K562 (cell line): ENCODE measurements at regions not wholly inside any gene's neighbourhood (a gene's known extent, or its start where the extent isn't known, plus 50 kb on each side); places are given as distances from the start of the nearest gene placed in this dataset.

ENCODE experiments used
- ATAC-seq: fragments of 200-7000 bp; cut with Tn5 transposase; 3 replicates; pipeline ENCODE4 v1.9.1; 2020; ENCODE audit warnings: moderate library complexity
- BruUV-seq: library from RNA; stranded (reverse); fragments of 400-500 nt; replicated peaks from 2 replicates; lab custom pipeline; 2021; lab: Mats Ljungman, UMichigan
- CTCF ChIA-PET: fragments of 300-600 bp; formaldehyde crosslinking; extraction: SDS; loops from one replicate; lab custom pipeline; 2021; ENCODE audit warnings: low intra/inter-chr PET ratio; lab: Yijun Ruan, JAX
- POLR2A ChIA-PET: fragments of 300-600, 350-650 bp; sonication (Branson Sonifier 250); formaldehyde crosslinking; extraction: SDS; loops from one replicate; lab custom pipeline; 2021; ENCODE audit warnings: antibody characterized with exemption, inconsistent platforms; lab: Yijun Ruan, JAX
- DNase-seq, 4 experiments: peaks; one replicate each; pipeline versions ENCODE4 v3.0.0 to v3.0.0-alpha.2; 2011 to 2018; ENCODE audit warnings: low spot score in 3 of 4, mixed read lengths in 3 of 4; ENCODE audit errors: extremely low read depth in 1 of 4
- FAIRE-seq: peaks from 2 replicates; lab custom pipeline; 2011; peaks lifted over from hg19 to GRCh38; lab: Jason Lieb, UNC
- H2AFZ ChIP-seq: 2 replicates; pipeline ENCODE4 v1.6.0; 2011; ENCODE audit warnings: low read depth, low read length, control low read depth, inconsistent platforms
- H3K27ac ChIP-seq: fragments of 200-600 bp; 3 replicates; pipeline ENCODE4 v1.8.0; 2011; ENCODE audit warnings: low read depth, mild to moderate bottlenecking, control low read depth, inconsistent platforms, low read length, moderate library complexity, mixed read lengths; ENCODE audit errors: extremely low read depth
- H3K27me3 ChIP-seq, 2 experiments: fragments of 300-600 bp in 1 of 2; 2 replicates in 1 of 2; 3 replicates in 1 of 2; pipeline versions ENCODE4 v1.6.0 to v1.8.0; 2011; ENCODE audit warnings: inconsistent platforms in 2 of 2, low read length in 2 of 2, mild to moderate bottlenecking in 1 of 2, mixed read lengths in 1 of 2, moderate library complexity in 1 of 2; ENCODE audit not compliant: control insufficient read depth in 2 of 2, insufficient read depth in 2 of 2
- H3K36me3 ChIP-seq: fragments of 300-600 bp; 3 replicates; pipeline ENCODE4 v1.8.0; 2011; ENCODE audit warnings: mild to moderate bottlenecking, low read length, inconsistent platforms; ENCODE audit not compliant: control insufficient read depth, insufficient read depth
- H3K4me1 ChIP-seq, 2 experiments: fragments of 200-600 bp in 1 of 2; replicated peaks in 1 of 2; 2 replicates in 1 of 2; 3 replicates in 1 of 2; pipeline versions ENCODE4 v1.5.1 to v1.8.0; 2011; ENCODE audit warnings: inconsistent platforms in 2 of 2, low read length in 2 of 2, mild to moderate bottlenecking in 1 of 2, mixed read lengths in 1 of 2, moderate library complexity in 1 of 2; ENCODE audit not compliant: control insufficient read depth in 2 of 2, insufficient read depth in 2 of 2
- H3K4me2 ChIP-seq: 2 replicates; pipeline ENCODE4 v1.6.1; 2011; ENCODE audit warnings: low read length, control low read depth, inconsistent platforms, mixed read lengths; ENCODE audit not compliant: insufficient read depth
- H3K4me3 ChIP-seq: fragments of 200-600 bp; sonication (generic), shearing (Covaris generic); 2 replicates; pipeline ENCODE4 v1.5.1; 2016; ENCODE audit warnings: control low read depth, inconsistent platforms
- H3K79me2 ChIP-seq: fragments of 200-600 bp; 3 replicates; pipeline ENCODE4 v1.8.0; 2011; ENCODE audit warnings: low read length, inconsistent platforms; ENCODE audit not compliant: control insufficient read depth, insufficient read depth
- H3K9ac ChIP-seq, 2 experiments: 2 replicates each; pipeline versions ENCODE4 v1.6.0 to v1.6.1; 2011; ENCODE audit warnings: low read depth in 2 of 2, low read length in 2 of 2, control low read depth in 1 of 2, inconsistent platforms in 1 of 2, mild to moderate bottlenecking in 1 of 2, mixed read lengths in 1 of 2; ENCODE audit not compliant: insufficient read depth in 1 of 2
- H3K9me1 ChIP-seq: one replicate; pipeline ENCODE4 v1.6.0; 2011; ENCODE audit warnings: inconsistent platforms, mild to moderate bottlenecking, low read length, moderate library complexity; ENCODE audit not compliant: control insufficient read depth, insufficient read depth
- H3K9me3 ChIP-seq: replicated peaks from 2 replicates; pipeline ENCODE4 v1.5.1; 2011; ENCODE audit warnings: low read depth, low read length, inconsistent platforms; ENCODE audit not compliant: control insufficient read depth, insufficient read depth
- H4K20me1 ChIP-seq: replicated peaks from 2 replicates; pipeline ENCODE4 v1.6.1; 2011; ENCODE audit warnings: low read length, inconsistent platforms, mixed read lengths; ENCODE audit not compliant: control insufficient read depth, insufficient read depth
- FOS ChIP-seq: IDR thresholded peaks from 3 replicates; pipeline ENCODE4 v1.6.1; 2011; ENCODE audit not compliant: insufficient read length; ENCODE audit errors: extremely low read depth
- GABPB1 ChIP-seq: sonication (generic); formaldehyde crosslinking; IDR thresholded peaks from 2 replicates; pipeline ENCODE4 v1.8.0; 2022; ENCODE audit warnings: mild to moderate bottlenecking, missing genetic modification reagents
- KLF13 ChIP-seq: fragments of 450-650 bp; IDR thresholded peaks from 2 replicates; pipeline ENCODE4 v1.6.1; 2016; ENCODE audit warnings: missing genetic modification characterization, low read depth, mild to moderate bottlenecking, missing compliant biosample characterization, moderate library complexity, borderline replicate concordance
- NFIX ChIP-seq: fragments of 250-450 bp; sonication (Bioruptor Pico); IDR thresholded peaks from 2 replicates; pipeline ENCODE4 v1.4.0; 2020; ENCODE audit warnings: low read depth, mild to moderate bottlenecking, moderate library complexity
- ZNF764 ChIP-seq: fragments of 250-450 bp; sonication (Bioruptor Pico); IDR thresholded peaks from 2 replicates; pipeline ENCODE4 v1.4.0; 2020; ENCODE audit warnings: low read depth, mild to moderate bottlenecking, moderate library complexity
- WGBS: fragments of 100-300 bp; shearing (Covaris generic); methylation state at CpG from one replicate; pipeline ENCODE4 v1.1.6; 2016; ENCODE audit warnings: low coverage, mixed read lengths; ENCODE audit not compliant: insufficient coverage; ENCODE audit errors: missing lambda C conversion rate; 5-methylcytosine and 5-hydroxymethylcytosine counted together
- in situ Hi-C: fragments of 300-500 bp; cut with MboI; formaldehyde crosslinking; loops from 4 replicates; pipeline ENCODE4 v1.15.0; 2018; ENCODE audit warnings: inconsistent platforms, mixed read lengths
- intact Hi-C: fragments of 100-400 bp; cut with micrococcal nuclease; formaldehyde crosslinking; loops from 2 replicates; pipeline ENCODE4 v1.14.2; 2022
- TF ChIP-seq, protein P1 (sequence below): fragments of 250-450 bp; sonication (Bioruptor Pico); IDR thresholded peaks from 2 replicates; pipeline ENCODE4 v1.8.0; 2021; ENCODE audit warnings: borderline replicate concordance, mild to moderate bottlenecking, moderate library complexity; ENCODE audit not compliant: poor library complexity, severe bottlenecking
- TF ChIP-seq, protein P2 (sequence below): fragments of 450-650 bp; IDR thresholded peaks from 2 replicates; pipeline ENCODE4 v1.6.1; 2016
- TF ChIP-seq, protein P3 (sequence below), 2 experiments: IDR thresholded peaks; 2 replicates each; pipeline ENCODE4 v1.6.1; 2011; ENCODE audit warnings: borderline replicate concordance in 1 of 2, control low read depth in 1 of 2, low read depth in 1 of 2, low read length in 1 of 2, mild to moderate bottlenecking in 1 of 2, mixed read lengths in 1 of 2, moderate library complexity in 1 of 2; ENCODE audit not compliant: insufficient read depth in 1 of 2, insufficient read length in 1 of 2, poor library complexity in 1 of 2, severe bottlenecking in 1 of 2; ENCODE audit errors: extremely low read depth in 1 of 2
- TF ChIP-seq, protein P4 (sequence below), 2 experiments: fragments of 450-650 bp in 1 of 2; IDR thresholded peaks; 2 replicates each; pipeline ENCODE4 v1.6.1; 2011 to 2017; ENCODE audit warnings: low read depth in 2 of 2, antibody characterized with exemption in 1 of 2, borderline replicate concordance in 1 of 2, low read length in 1 of 2, mild to moderate bottlenecking in 1 of 2, mixed read lengths in 1 of 2; ENCODE audit not compliant: control insufficient read depth in 1 of 2
- TF ChIP-seq, protein P5 (sequence below), 3 experiments: fragments of 200-800 bp in 1 of 3; sonication (Bioruptor generic) in 1 of 3; sonication (generic) in 1 of 3; formaldehyde crosslinking in 1 of 3; IDR thresholded peaks; 2 replicates each; pipeline versions ENCODE4 v1.6.1 to v1.8.0; 2016 to 2022; ENCODE audit warnings: mild to moderate bottlenecking in 2 of 3, missing compliant biosample characterization in 2 of 3, missing genetic modification characterization in 2 of 3, missing genetic modification reagents in 1 of 3

DNA sequence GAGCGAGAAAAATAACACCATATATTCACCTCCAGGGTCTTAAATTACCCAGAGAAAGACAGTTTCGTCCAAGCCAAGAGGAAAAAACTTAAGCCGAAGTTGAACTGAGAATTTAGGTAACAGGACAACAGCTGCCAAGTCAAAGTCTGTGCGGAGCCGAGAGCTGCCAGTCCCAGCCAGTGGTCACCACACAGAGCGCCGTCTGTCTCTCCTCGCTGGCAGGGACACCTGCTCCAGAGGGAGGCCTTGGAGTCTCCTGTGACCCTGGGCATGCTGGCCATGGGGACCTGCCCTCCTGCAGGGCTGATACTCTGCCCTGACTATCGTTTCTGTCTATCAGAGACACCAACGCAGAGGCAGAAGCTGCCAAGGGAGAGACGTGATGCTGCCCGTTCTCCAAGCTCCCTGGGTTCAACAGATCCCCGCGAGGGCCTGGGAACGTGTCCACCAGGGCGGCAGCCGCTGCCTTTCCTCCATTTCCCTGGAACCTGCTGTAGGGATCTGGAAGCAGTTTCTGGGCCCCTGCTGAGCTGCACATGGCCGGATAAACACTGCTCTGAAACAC, 341.3 kb downstream of the SMOC2 start (continued):
- no peak for TF ChIP-seq FOS
- TF ChIP-seq GABPB1 (CRISPR knock-in tag), result no peak
- TF ChIP-seq, protein P1, sequence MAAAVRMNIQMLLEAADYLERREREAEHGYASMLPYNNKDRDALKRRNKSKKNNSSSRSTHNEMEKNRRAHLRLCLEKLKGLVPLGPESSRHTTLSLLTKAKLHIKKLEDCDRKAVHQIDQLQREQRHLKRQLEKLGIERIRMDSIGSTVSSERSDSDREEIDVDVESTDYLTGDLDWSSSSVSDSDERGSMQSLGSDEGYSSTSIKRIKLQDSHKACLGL, result no peak
- TF ChIP-seq, protein P2, sequence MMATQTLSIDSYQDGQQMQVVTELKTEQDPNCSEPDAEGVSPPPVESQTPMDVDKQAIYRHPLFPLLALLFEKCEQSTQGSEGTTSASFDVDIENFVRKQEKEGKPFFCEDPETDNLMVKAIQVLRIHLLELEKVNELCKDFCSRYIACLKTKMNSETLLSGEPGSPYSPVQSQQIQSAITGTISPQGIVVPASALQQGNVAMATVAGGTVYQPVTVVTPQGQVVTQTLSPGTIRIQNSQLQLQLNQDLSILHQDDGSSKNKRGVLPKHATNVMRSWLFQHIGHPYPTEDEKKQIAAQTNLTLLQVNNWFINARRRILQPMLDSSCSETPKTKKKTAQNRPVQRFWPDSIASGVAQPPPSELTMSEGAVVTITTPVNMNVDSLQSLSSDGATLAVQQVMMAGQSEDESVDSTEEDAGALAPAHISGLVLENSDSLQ, result no peak

DNA sequence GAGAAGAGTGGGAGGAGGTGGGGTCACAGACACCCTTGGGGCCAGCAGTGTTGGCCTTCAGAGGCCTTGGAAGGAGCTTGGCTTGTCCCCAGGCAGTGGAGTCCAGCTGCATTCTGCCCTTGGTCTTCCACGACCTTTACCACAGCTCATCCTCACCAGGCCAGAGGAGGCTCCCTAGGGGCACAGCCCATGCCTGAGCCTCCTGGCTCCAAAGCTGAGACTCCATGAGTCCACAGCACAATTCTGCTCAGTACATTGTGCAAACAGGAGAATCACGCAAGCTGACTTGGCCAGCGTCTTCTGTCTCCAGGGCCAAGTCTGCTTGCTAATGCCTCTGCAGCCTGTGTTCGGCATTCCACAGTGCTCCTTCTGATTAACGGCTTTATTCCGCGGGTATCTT, 337.2 kb downstream of the SMOC2 start:
- POLR2A ChIA-PET, result interaction anchor here (0.7 to 1.8 kb wide), 2 partner anchors 8 to 23 kb away, joined by 3 to 5 read pairs; no protein-coding TSS in a partner anchor
- DNase-seq (no peak), FAIRE-seq (no peak), ATAC-seq (no peak)
- H3K9me1 ChIP-seq, result no peaks in the 10 kb centered on the region
- no peaks in the 10 kb centered on the region for H3K36me3 ChIP-seq
- peaks cover 8 to 36% of the 10 kb centered on the region in 2 experiments; a peak in 3 of 5 replicates for H3K27me3 ChIP-seq
- H4K20me1 ChIP-seq, result no peaks in the 10 kb centered on the region
- no TSS peak for BruUV-seq
- H2AFZ ChIP-seq, result no peak overlapping the region
- H3K4me2 ChIP-seq, result no peak overlapping the region
- intact Hi-C loops, result no loop called here
- H3K27ac ChIP-seq, result no peak overlapping the region
- H3K79me2 ChIP-seq, result no peaks in the 10 kb centered on the region
- no peak overlapping the region for H3K9ac ChIP-seq
- 0% methylated on average over 7 of the region's 7 CpGs for WGBS
- no peaks in the 10 kb centered on the region for H3K9me3 ChIP-seq
- H3K4me3 ChIP-seq, result no peak overlapping the region
- no peaks in the 10 kb centered on the region for H3K4me1 ChIP-seq
- in situ Hi-C loops, result no loop called here
- CTCF ChIA-PET, result no interaction called here
- TF ChIP-seq ZNF764 (CRISPR knock-in tag) (no peak), NFIX (no peak), KLF13 (tag) (no peak)
- TF ChIP-seq, protein P3, sequence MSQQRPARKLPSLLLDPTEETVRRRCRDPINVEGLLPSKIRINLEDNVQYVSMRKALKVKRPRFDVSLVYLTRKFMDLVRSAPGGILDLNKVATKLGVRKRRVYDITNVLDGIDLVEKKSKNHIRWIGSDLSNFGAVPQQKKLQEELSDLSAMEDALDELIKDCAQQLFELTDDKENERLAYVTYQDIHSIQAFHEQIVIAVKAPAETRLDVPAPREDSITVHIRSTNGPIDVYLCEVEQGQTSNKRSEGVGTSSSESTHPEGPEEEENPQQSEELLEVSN (IDR thresholded peaks at IDR 0.05; ENCODE audit: borderline replicate concordance in 1 of 2, extremely low read depth in 1 of 2, insufficient read depth in 1 of 2, insufficient read length in 1 of 2, low read depth in 1 of 2, low read length in 1 of 2, poor library complexity in 1 of 2, severe bottlenecking in 1 of 2), result no peak
- TF ChIP-seq, protein P4, sequence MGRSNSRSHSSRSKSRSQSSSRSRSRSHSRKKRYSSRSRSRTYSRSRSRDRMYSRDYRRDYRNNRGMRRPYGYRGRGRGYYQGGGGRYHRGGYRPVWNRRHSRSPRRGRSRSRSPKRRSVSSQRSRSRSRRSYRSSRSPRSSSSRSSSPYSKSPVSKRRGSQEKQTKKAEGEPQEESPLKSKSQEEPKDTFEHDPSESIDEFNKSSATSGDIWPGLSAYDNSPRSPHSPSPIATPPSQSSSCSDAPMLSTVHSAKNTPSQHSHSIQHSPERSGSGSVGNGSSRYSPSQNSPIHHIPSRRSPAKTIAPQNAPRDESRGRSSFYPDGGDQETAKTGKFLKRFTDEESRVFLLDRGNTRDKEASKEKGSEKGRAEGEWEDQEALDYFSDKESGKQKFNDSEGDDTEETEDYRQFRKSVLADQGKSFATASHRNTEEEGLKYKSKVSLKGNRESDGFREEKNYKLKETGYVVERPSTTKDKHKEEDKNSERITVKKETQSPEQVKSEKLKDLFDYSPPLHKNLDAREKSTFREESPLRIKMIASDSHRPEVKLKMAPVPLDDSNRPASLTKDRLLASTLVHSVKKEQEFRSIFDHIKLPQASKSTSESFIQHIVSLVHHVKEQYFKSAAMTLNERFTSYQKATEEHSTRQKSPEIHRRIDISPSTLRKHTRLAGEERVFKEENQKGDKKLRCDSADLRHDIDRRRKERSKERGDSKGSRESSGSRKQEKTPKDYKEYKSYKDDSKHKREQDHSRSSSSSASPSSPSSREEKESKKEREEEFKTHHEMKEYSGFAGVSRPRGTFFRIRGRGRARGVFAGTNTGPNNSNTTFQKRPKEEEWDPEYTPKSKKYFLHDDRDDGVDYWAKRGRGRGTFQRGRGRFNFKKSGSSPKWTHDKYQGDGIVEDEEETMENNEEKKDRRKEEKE (IDR thresholded peaks at IDR 0.05; ENCODE audit: borderline replicate concordance in 1 of 2, control insufficient read depth in 1 of 2, low read depth in 2 of 2, low read length in 1 of 2), result no peak
- TF ChIP-seq, protein P5, sequence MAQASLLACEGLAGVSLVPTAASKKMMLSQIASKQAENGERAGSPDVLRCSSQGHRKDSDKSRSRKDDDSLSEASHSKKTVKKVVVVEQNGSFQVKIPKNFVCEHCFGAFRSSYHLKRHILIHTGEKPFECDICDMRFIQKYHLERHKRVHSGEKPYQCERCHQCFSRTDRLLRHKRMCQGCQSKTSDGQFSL (CRISPR knock-in tag; IDR thresholded peaks at IDR 0.05), result no peak
- TF ChIP-seq, protein P5 (tag; IDR thresholded peaks at IDR 0.05), result no peak
